OCI-M1 (cell line): ENCODE measurements at regions not wholly inside any gene's neighbourhood (a gene's known extent, or its start where the extent isn't known, plus 50 kb on each side); places are given as distances from the start of the nearest gene placed in this dataset.
A peak's percentile ranks its signal among the peaks of the same experiment; 100 is the strongest.
"Not testable (repeated sequence)": the region's sequence is repeated elsewhere in the genome, so short reads cannot be mapped to it uniquely, and the experiment has no call there.

Experiments
- DNase-seq: peaks from one replicate; lab custom pipeline; 2025; lab: John Stamatoyannopoulos, UW

DNA sequence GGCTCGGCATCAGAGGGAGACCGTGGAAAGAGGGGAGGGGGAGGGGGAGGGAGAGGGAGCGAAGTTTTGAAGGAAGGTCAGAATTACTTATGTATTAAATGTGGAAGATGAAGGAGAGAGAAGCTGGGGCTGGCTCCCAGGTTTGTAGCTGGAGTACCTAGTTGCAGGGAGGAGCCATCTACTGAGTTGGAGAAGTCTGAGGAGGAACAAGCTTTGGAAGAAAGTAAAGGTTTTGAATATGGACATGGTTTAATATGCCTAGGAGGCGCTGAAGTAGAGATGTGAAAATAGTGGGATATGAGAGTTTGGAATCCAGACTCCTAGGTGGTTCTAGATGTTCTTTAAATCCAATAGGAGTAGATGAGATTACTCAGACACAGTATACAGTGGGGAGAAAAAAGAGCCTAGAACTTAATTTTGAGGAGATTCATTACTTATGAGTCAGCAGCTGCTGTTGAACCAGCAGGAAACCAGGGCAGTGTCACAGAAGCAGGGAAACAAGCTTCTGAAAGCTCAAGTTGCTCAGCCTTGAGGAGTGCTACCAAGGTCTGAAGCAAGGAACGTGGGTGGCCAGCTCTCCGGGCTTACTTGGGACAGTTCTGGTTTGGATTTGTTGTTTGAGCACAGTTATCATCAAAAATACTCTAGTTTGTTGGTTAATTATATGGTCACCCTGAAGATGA is 149.3 kb downstream of the UTRN start:
- no peak for DNase-seq

DNA sequence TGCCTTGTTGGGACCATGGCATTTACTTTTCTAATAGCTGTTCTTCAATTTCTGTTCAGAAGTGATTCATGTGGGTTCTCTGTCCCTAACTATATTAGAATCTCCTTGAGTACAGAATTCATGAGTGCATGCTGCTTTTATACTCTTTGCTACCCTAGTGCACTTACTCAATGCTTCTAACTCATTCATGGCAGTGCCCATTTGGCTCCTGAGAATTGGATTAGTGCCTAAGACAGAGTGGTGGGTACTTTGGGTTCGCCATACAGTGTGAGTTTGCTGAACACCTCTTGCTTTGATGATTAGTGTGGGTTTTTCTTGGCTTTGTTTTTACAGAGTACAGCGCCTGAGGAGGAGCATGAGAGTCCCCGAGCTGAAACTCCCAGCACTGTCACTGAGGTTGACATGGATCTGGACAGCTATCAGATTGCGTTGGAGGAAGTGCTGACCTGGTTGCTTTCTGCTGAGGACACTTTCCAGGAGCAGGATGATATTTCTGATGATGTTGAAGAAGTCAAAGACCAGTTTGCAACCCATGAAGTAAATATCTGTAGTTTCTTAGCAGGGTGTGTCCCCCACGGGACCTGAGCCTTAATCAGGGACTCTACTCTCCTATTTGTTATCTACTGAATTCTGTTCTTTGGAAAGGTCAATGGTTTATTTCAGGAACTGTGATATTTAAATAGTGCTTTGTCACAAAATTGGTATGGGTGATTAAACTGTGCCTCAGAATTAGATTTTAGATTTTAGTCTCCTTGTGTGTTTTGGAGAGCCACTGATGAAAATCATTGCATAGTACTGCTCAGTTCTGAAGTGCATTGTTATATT is 150.7 kb downstream of the UTRN start:
- no peak for DNase-seq

DNA sequence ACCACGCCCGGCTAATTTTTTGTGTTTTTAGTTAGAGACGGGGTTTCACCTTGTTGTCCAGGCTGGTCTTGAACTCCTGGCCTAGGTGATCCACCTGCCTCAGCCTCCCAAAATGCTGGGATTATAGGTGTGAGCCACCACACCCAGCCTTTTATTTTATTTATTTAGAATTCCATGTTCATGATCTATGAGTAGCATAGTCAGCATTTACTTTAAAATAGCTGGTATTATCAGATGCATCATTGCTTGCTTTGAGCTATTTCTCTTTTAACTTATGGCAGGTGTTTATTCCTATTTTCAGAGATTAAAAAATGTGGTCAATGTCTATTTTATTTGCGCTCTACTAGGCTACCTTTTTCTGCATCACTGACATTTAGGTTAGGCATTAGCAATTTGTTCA is 152.0 kb downstream of the UTRN start:
- no peak for DNase-seq

DNA sequence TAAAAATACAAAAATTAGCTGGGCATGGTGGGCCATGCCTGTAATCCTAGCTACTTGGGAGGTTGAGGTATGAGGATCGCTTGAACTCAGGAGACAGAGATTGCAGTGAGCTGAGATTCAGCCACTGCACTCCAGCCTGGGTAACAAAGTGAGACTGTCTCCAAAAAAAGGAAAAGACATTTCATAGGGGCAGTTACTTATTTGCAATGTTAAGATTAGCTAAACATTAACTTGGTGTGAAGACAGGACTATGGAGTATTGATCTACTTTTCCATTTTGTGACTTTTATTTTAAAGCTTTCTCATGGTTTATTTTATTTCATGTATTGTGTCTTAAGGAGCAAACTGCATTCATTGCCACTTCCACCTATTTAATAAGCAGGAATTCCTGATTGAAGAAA is 153.0 kb downstream of the UTRN start:
- no peak for DNase-seq

DNA sequence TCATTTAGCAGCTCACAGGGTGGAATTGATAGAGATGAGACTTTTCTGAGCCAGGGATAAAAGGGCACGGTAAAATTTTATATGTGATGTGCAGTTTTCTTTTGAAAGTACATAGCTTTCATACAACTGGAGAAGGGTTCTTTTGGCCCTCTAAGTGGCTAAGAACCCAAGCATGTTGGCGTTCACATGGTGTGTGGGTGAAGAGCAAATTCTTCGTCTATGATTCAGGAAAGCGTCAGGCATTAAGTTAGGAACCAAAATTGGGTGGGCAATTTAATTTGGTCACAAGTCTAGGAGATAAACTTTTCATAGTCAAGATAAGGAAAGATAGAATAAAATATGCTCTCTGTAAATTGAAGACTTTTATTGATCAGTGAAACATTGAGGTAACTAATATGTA is 153.9 kb downstream of the UTRN start:
- no peak for DNase-seq

DNA sequence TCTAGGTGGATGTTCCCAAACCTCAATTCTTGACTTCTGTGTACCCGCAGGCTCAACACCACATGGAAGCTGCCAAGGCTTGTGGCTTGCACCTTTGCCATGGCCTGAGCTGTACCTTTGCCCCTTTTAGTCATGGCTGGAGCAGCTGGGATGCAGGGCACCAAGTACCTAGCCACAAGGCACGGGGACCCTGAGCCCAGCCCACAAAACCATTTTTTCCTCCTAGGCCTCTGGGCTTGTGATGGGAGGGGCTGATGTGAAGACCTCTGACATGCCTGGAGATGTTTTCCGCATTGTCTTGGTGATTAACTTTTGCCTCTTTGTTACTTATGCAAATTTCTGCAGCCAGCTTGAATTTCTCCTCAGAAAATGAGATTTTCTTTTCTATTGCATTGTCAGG is 156.7 kb downstream of the UTRN start:
- DNase-seq, result not testable (repeated sequence)

DNA sequence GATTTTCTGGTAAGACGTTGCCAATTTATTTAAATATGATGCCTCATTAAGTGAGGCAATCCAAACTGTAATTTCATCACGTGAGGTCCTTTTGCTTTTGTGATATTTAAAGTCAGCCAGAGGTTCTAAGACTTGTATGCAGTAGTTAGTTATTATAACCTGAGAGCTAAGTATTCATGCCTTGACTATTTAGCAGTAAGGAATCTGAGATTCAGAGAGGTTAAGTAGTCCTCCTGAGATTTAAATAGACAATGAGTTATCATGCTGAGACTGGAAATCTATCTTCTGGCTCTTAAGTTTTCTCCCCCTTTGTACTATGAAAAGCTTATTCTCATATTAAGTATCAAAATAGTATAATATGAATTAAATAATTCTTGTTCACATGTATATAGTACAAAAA is 158.0 kb downstream of the UTRN start:
- no peak for DNase-seq

DNA sequence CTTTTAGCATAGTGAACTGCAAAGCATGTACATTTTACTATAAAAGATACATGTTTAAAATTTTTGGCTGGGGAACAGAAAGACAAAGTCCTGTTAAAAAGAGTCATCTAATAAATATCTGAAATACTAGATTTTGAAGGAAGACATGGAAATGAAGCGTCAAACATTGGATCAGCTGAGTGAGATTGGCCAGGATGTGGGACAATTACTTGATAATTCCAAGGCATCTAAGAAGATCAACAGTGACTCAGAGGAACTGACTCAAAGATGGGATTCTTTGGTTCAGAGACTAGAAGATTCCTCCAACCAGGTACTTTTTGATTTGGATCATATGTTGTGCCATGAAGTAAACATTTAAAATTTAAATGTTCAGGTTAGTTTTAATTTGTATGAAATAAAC is 162.3 kb downstream of the UTRN start:
- DNase-seq, result no peak

DNA sequence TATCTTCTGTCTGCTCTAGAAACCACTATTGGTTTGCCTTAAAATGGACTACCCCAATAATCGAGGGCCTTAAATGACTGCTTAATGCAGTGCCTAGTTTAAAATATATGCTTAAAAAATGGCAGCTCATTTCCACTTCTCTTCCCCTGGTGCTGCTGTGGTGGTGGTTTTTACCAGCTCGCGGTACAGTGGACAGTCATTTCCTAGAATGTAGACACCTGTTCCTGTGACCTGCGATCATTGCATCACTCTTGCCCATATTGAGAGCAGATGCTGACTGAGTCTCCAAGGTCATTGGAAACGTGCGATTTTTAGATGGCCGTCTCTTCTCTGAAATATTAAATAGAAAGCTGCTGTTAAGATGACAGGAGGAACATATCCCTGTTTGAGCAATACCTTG is 164.1 kb downstream of the UTRN start:
- no peak for DNase-seq

DNA sequence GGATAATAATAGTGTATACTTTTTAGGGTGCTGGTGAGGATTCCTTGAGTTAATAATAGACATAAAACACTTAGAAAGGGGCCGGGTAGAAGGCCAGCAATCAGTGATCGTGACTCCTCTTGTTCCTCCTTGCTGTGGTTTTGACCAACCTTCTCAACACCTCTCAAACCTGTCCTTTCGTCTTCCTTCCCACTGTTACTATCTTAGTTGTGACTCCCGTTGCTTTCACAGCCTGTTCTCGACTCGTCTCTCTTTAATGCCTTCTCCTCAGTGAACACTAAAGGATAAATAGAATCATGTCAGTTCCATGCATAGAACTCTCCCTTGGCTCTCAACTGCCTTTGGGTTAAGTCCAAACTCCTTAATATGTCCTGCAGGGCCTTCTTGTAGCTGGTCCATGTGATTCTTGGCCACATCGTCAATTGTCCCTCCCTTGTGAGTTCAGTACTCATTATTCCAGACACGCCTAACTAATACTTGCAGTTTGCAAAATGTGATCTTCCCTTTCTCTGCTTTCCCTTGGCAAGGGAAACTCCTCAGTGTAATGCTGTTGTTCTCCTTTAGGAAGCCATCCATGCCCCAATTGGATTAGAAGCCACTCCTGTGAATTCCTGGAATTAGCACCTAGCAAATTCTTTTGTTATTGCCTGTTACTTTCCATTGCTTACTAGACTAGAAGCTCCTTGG is 164.9 kb downstream of the UTRN start:
- no peak for DNase-seq

DNA sequence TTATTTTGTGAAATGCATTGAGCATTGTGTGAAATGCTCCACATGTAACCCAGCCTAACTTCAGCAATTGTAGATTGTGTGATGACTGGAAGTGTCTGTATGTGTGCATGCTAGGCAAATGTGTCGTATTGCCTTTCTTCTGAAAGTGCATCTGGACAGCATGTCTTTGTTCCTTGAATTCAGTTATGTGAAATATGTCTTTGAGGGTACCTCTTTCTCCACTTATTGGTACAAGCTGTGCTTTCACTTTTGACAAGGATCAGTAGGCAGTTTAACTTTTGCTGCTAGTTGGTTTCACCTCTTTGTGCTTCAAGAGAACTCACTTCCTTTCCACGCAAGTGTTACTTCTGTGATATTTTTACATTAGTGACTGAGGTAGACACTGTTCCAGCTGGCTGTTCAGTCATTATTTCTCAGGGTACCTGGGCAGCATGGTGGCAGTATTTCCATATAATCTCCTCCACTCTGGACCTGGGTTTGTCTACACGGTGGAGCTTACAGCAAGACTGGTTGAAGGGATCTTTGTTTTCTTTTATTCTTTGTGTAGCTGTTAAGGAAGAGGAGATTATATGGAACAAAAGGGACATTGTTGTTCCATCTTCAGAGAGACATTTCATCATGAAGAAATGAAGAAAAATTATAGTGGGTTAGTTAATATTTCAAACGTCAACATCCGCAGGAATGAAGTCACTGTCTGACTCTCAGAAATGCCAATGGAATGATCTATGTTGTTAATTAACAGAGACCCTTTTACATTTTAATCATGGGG is 175.4 kb downstream of the UTRN start:
- DNase-seq, result peak; percentile 14

DNA sequence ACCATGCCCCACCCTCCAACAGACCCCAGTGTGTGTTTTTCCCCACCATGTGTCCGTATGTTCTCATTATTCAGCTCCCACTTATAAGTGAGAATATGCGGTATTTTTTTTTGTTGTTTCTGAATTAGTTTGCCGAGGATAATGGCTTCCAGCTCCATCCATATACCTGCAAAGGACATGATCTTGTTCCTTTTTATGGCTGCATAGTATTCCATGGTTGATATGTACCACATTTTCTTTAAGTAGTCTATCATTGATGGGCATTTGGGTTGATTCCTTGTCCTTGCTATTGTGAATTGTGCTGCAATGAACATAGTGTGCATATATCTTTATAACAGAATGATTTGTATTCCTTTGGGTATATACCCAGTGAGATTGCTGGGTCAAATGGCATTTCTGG is 176.9 kb downstream of the UTRN start:
- DNase-seq, result no peak

DNA sequence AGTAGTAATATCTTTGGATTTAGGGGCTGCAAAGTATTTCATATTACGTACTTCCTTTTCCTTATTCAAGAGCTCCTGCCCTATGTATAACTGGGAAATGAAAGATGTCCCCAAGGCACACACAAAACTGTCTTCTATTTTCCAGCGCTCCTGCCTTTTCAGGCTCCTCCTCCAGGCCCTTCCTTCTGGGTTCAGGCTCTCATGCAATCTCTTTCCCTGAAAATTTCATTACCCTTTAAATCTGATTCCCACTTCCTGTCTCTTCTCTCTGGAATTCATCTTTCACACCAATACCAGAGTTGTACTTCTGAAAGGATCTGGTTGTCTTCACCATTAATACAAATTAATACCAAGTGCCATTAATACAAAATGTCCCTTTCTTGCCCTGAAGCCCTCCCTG is 181.6 kb downstream of the UTRN start:
- no peak for DNase-seq

DNA sequence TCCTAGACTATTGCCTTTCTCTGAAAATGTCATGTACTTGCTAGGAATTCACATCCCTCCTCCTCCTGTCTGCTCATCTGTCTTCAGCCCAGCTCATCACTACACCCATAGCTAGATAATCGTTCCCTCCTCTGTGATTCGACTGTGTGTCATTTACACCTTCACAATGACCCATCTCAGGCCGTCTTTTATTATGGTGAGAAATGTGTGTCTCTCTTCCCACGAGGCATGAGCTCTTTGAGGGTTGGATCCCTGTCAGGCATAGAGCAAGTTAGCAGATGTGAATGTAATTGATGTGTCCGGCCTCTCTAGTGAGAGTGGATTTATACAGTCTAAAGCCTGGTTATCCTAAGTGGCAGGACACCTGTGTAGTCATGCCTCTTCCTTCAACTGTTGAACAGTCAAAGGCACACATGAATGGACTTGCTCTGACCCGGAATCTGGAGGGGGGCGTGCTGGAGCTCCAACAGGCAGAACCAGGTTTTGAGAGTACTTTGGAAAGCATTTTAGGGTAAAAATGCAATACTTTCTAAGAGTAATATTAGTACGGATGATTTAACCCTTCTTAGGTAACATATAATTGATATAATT is 182.1 kb downstream of the UTRN start:
- no peak for DNase-seq

DNA sequence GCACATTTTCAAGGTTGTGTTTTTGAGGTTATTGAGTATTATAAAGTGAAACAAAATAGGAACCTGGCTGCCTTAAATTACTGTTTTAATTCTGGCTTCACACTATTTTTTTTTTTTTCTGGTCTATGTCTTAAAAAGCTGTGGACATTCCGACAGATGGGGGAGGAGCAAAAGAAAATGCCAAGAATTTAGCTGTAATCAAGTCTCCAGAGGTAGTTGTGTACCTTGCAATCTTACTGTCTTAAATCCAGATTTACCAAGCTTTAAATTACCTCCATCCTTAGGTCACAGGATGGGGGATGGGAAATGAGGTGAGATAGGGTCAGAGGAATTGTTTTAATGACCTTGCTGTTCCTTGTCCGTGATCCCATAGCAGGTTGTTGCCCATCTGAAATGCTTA is 182.8 kb downstream of the UTRN start:
- no peak for DNase-seq

DNA sequence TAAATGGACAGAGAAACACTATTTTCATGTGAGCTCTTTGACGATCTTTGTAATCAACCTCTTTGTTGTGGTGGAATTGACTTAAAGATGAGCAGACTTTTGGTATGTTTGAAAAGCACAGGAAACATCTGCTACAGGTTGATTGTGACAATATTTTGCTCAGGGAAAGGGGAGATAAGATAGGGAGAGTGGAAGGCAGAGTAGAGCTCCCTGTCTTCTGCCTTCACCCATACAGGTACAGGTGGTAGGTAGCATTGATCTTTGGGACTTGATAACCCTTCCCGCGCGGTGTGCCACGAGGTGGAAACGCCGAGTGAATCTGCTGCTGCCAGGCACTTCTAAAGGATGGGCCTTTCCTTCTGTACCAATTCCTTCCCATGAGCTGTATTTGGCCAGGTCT is 183.6 kb downstream of the UTRN start:
- DNase-seq, result no peak

DNA sequence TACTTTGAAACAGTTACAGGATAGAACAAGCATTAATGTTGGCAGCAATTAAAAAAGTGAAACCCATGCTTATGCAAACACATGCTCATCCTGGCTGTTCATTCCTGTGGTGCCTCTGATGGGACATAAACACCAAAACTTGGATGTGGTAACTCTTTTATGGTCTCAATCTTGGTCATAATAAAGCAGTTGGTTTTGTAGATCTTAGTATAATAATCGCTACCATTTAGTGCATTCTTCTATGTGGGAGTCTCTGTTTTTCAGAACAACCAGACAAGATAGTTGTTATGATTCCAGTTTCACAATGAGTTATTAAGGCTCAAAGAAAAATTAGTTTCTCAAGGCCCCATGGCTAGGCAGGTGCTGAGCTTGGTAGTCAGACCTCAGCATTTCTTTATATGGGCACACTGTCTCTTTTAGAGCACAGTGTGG is 184.0 kb downstream of the UTRN start:
- no peak for DNase-seq

DNA sequence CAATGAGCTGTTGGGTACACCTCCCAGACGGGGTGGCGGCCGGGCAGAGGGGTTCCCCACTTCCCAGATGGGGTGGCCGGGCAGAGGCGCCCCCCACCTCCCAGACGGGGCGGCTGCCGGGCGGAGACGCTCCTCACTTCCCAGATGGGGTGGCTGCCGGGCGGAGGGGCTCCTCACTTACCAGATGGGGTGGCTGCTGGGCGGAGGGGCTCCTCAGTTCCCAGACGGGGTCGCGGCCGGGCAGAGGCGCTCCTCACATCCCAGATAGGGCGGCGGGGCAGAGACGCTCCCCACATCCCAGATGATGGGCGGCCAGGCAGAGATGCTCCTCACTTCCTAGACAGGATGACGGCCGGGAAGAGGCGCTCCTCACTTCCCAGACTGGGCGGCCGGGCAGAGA is 185.1 kb downstream of the UTRN start:
- not testable (repeated sequence) for DNase-seq

DNA sequence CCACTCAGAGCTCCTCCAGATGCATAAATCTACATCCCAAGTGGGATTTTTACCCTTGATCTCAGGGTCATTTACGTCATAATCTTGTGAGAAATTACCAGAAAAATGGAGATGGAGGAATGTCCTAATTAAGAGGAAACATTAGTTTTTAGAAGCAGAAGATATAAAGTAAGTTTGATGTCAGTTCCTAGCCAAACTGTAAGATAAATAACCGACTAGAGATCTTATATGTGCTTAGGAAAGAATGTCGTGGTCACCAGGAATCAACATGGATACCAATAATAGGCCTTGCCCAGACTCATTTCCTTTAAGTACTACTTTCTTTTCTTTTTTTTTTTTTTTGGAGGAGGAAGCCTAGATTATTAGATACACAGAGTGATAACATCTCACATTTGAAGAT is 186.9 kb downstream of the UTRN start:
- DNase-seq, result no peak

DNA sequence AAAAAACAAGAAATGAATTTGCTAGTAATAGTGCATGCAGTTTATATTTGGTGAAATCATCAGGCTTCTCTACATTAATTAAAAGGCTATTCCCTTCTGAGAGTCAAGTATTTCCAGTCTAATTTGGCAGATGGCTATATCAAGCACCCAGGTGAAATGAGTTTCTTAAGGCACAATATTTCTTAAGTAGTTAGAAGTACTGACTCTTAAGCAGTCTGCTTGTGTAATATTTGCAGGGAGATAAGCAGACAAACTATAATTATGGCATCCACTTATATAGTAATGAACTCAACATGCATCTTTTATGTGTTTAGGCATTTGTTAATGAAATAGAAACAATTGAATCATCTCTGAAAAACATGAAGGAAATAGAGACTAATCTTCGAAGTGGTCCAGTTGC is 189.2 kb downstream of the UTRN start:
- no peak for DNase-seq

DNA sequence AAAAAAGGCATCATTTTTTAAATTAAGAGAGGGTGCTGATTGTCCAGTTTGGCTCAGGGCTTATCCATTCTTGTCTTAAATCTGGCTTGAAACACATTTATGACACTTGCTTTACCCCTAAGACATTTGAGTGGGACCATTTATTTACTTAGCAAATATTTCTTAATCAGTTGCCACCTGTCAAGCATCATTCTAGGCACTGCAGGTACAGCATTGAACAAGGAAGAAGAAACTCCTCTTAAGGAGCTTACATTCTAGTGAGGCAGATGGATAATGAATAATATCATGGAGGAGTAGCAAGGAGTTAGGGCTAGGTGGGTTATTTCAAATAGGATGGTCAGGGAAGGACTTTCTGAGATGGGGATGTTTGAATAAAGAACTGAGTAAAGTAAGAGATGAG is 189.8 kb downstream of the UTRN start:
- DNase-seq, result no peak

DNA sequence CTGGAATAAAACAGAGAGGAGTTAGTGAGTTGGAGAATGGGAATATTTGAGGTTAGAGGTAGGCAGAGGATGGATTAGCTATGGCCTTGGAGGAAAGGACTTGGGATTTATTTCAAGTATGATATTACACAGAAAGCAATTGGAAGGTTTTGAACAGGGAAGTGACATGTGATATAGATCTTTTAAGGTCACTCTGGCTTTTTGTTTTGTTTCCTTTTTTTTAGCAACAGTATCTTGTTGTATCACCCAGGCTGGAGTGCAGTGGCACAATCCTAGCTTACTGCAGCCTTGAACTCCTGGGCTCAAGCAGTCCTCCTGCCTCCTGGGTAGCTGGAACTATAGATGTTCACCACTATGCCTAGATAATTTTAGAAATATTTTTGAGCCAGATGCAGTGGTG is 190.3 kb downstream of the UTRN start:
- peak; percentile 72 for DNase-seq
